Esophagus squamous epithelium (tissue), 5 donors: ENCODE measurements at regions not wholly inside any gene's neighbourhood (a gene's known extent, or its start where the extent isn't known, plus 50 kb on each side); places are given as distances from the start of the nearest gene placed in this dataset.
"Not testable (repeated sequence)": the region's sequence is repeated elsewhere in the genome, so short reads cannot be mapped to it uniquely, and the experiment has no call there.

Experiments used
- DNase-seq: peaks from one replicate; lab custom pipeline; 2025; lab: John Stamatoyannopoulos, UW
- H3K27ac ChIP-seq, 4 donors: fragments of 200-600 bp; sonication (generic); one replicate each; pipeline ENCODE4 v1.5.1; 2016 to 2019; ENCODE audit warnings: mild to moderate bottlenecking in 1 of 4
- H3K27me3 ChIP-seq, 4 donors: fragments of 200-600 bp; sonication (generic); 1 replicate in 3 of 4; 2 replicates in 1 of 4; pipeline versions ENCODE4 v1.5.1 to v1.6.0; 2017 to 2021; ENCODE audit warnings: antibody characterized with exemption in 1 of 4
- H3K36me3 ChIP-seq, 3 donors: fragments of 200-600 bp; sonication (generic); one replicate each; pipeline ENCODE4 v1.5.1; 2016 to 2019
- H3K4me1 ChIP-seq, 3 donors: fragments of 200-600 bp; sonication (generic); one replicate each; pipeline ENCODE4 v1.5.1; 2017 to 2019
- H3K4me3 ChIP-seq, 4 donors: fragments of 200-600 bp; sonication (generic); 1 replicate in 3 of 4; 2 replicates in 1 of 4; pipeline ENCODE4 v1.5.1; 2016 to 2019; ENCODE audit warnings: mild to moderate bottlenecking in 2 of 4, moderate library complexity in 1 of 4
- H3K9me3 ChIP-seq, 3 donors: fragments of 200-600 bp; sonication (generic); one replicate each; pipeline ENCODE4 v1.5.1; 2016 to 2019
- POLR2A ChIP-seq, 4 donors: fragments of 450-650 bp; IDR thresholded peaks; one replicate each; pipeline ENCODE4 v1.6.1; 2017; ENCODE audit warnings: antibody characterized with exemption in 4 of 4, mild to moderate bottlenecking in 4 of 4, moderate library complexity in 3 of 4
- WGBS, 2 donors: methylation state at CpG; one replicate each; pipeline ENCODE4 v1.1.5; 2018; 5-methylcytosine and 5-hydroxymethylcytosine counted together
- intact Hi-C: fragments of 100-400 bp; cut with DNase I; formaldehyde crosslinking; loops from one replicate; pipeline ENCODE4 v1.15.0; 2022
- TF ChIP-seq, protein P1 (sequence below), 6 experiments: fragments of 450-650 bp in 4 of 6; fragments of 200-600 bp in 2 of 6; sonication (generic) in 2 of 6; IDR thresholded peaks; one replicate each; pipeline ENCODE4 v1.5.1; 2016 to 2019; ENCODE audit warnings: antibody characterized with exemption in 6 of 6, mild to moderate bottlenecking in 4 of 6, moderate library complexity in 4 of 6
- donor health status: DM: yes; HTN: yes; CAD: no.

DNA sequence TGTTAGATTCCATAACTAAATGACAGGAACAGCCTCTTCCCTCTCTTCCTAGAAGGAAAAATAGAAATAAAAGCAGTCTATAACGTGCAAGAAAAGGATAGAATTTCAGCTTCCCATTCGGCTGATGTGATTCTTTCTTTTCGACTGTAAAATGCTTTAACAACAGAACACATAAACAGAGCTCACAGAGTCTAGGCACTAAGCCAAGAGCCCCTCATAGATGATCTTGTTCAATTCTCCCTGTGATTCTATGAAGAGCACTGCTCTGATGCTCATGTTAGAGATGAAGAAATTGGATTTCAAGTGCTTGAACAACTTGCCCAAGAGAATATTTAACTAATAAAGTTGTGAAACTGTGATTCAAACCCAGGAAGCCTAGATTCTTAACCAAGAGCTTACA is 232.7 kb downstream of the RPAP3 start:
- intact Hi-C loops: no loop called here

GRCh38 chr12:47470349-47470748 is 235.5 kb downstream of the RPAP3 start:
- intact Hi-C loops, DNase-seq, H3K9me3 ChIP-seq, H3K27ac ChIP-seq, H3K4me3 ChIP-seq, H3K27me3 ChIP-seq, H3K4me1 ChIP-seq, H3K36me3 ChIP-seq: not testable (repeated sequence)
- 61 to 76% methylated on average over 1 of the region's 1 CpG for WGBS, 2 donors

More for the DNA sequence above, 232.7 kb downstream of the RPAP3 start:
- TF ChIP-seq POLR2A (IDR thresholded peaks at IDR 0.05): no peak
- Histone ChIP-seq H3K36me3 (no peaks in the 10 kb centered on the region), H3K4me1 (no peaks in the 10 kb centered on the region), H3K4me3 (no peak overlapping the region), H3K27ac (no peak overlapping the region), H3K27me3 (no peaks in the 10 kb centered on the region), H3K9me3 (peaks cover 0 to 19% (median 15%) of the 10 kb centered on the region in 3 donors)
- DNase-seq: no peak
- WGBS, 2 donors: 53 to 61% methylated on average over 3 of the region's 3 CpGs

DNA sequence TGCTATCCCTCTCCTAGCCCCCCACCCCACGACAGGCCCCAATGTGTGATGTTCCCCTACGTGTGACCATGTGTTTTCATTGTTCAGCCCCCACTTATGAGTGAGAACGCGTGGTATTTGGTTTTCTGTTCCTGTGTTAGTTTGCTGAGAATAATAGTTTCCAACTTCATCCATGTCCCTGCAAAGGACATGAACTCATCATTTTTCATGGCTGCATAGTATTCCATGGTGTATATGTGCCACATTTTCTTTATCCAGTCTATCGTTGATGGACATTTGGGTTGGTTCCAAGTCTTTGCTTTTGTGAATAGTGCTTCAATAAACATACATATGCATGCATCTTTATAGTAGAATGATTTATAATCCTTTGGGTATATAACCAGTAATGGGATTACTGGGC is 241.9 kb downstream of the RPAP3 start:
- WGBS, 2 donors: 83 to 89% methylated on average over 5 of the region's 5 CpGs
- DNase-seq, H3K4me3 ChIP-seq, H3K9me3 ChIP-seq, intact Hi-C loops, H3K4me1 ChIP-seq, H3K27ac ChIP-seq, H3K36me3 ChIP-seq: not testable (repeated sequence)
- H3K27me3 ChIP-seq: peaks cover 0 to 12% (median 0%) of the 10 kb centered on the region in 4 donors

- H3K4me1 ChIP-seq: no peaks in the 10 kb centered on the region
- no peak overlapping the region for H3K4me3 ChIP-seq
- H3K9me3 ChIP-seq: peaks cover 0 to 5% (median 0%) of the 10 kb centered on the region in 3 donors
- 67 to 75% methylated on average over 4 of the region's 4 CpGs for WGBS, 2 donors
- no peaks in the 10 kb centered on the region for H3K36me3 ChIP-seq
- peaks cover 0 to 4% (median 0%) of the 10 kb centered on the region in 4 donors for H3K27me3 ChIP-seq
- no peak for DNase-seq
- H3K27ac ChIP-seq: no peak overlapping the region
- intact Hi-C loops: no loop called here
- TF ChIP-seq POLR2A (IDR thresholded peaks at IDR 0.05): no peak
- TF ChIP-seq, protein P1, sequence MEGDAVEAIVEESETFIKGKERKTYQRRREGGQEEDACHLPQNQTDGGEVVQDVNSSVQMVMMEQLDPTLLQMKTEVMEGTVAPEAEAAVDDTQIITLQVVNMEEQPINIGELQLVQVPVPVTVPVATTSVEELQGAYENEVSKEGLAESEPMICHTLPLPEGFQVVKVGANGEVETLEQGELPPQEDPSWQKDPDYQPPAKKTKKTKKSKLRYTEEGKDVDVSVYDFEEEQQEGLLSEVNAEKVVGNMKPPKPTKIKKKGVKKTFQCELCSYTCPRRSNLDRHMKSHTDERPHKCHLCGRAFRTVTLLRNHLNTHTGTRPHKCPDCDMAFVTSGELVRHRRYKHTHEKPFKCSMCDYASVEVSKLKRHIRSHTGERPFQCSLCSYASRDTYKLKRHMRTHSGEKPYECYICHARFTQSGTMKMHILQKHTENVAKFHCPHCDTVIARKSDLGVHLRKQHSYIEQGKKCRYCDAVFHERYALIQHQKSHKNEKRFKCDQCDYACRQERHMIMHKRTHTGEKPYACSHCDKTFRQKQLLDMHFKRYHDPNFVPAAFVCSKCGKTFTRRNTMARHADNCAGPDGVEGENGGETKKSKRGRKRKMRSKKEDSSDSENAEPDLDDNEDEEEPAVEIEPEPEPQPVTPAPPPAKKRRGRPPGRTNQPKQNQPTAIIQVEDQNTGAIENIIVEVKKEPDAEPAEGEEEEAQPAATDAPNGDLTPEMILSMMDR (IDR thresholded peaks at IDR 0.05): no peak
These were observed 247.6 kb downstream of the RPAP3 start for GRCh38 chr12:47458279-47458678.

DNA sequence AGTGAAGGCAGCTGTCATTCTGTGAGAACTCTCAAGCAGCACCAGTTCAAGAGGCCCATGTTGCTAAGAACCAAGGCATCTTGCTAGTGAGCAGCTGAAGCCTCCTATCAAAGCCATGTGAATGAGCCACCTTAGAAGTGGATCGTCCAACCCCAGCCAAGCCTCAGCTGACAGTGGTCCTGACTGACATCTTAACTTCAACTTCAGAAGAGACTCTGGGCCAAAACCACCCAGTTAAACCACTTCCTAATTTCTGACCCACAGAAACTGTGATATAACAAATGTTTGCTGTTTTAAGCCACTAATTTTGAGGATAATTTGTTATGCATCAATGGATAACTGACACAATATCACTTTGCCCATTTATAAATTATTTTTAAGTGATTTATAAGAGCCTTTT is 256.0 kb downstream of the RPAP3 start:
- Histone ChIP-seq H3K4me3 (no peak overlapping the region), H3K4me1 (no peaks in the 10 kb centered on the region), H3K27me3 (no peaks in the 10 kb centered on the region), H3K9me3 (no peaks in the 10 kb centered on the region), H3K36me3 (no peaks in the 10 kb centered on the region), H3K27ac (no peak overlapping the region)
- intact Hi-C loops: no loop called here
- TF ChIP-seq, protein P1 (IDR thresholded peaks at IDR 0.05): no peak
- TF ChIP-seq POLR2A (IDR thresholded peaks at IDR 0.05): no peak
- no peak for DNase-seq
- WGBS, 2 donors: 67 to 86% methylated on average over 1 of the region's 1 CpG

DNA sequence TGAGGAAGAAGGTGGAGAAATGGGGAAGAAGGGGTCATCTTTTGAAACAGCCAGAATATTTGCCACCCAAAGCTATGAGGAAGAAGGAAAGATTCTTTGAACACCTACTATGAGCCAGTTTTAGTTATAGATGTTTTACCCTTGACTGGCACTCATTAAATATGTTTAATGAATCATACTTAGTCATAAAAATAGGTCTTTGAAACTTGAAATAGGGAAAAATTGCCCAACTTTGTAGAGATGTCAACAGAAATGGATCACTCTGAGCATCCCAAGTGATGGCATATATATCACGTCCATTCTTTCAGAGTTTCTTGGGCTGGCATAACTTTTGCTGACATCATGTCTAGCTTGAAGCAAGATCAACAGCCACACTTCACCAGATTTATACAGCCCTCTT is 263.5 kb downstream of the RPAP3 start:
- no peak for DNase-seq
- WGBS, 2 donors: 36 to 42% methylated on average over 1 of the region's 1 CpG
- H3K4me3 ChIP-seq: no peak overlapping the region
- no peaks in the 10 kb centered on the region for H3K27me3 ChIP-seq
- TF ChIP-seq POLR2A (IDR thresholded peaks at IDR 0.05): no peak
- TF ChIP-seq, protein P1 (IDR thresholded peaks at IDR 0.05): no peak
- H3K36me3 ChIP-seq: no peaks in the 10 kb centered on the region
- no peaks in the 10 kb centered on the region for H3K4me1 ChIP-seq
- peaks cover 0 to 19% (median 15%) of the 10 kb centered on the region in 3 donors for H3K9me3 ChIP-seq
- no peak overlapping the region for H3K27ac ChIP-seq
- intact Hi-C loops: no loop called here

GRCh38 chr12:47441490-47441889 is 264.3 kb downstream of the RPAP3 start:
- peaks cover 0 to 19% (median 15%) of the 10 kb centered on the region in 3 donors for H3K9me3 ChIP-seq
- TF ChIP-seq, protein P1 (IDR thresholded peaks at IDR 0.05): no peak
- no peak for TF ChIP-seq POLR2A (IDR thresholded peaks at IDR 0.05)
- H3K27me3 ChIP-seq: no peaks in the 10 kb centered on the region
- no peak for DNase-seq
- H3K4me3 ChIP-seq: no peak overlapping the region
- 68 to 79% methylated on average over 1 of the region's 1 CpG for WGBS, 2 donors
- intact Hi-C loops: no loop called here
- H3K4me1 ChIP-seq: no peaks in the 10 kb centered on the region
- H3K36me3 ChIP-seq: no peaks in the 10 kb centered on the region
- no peak overlapping the region for H3K27ac ChIP-seq
